ENCODE measurements at regions not wholly inside any gene's neighbourhood (a gene's known extent, or its start where the extent isn't known, plus 50 kb on each side); places are given as distances from the start of the nearest gene placed in this dataset.

GRCh38 chr3:72105306-72105705 lies 320.4 kb upstream of the PROK2 start:
- no peak overlapping the region for H3K9ac ChIP-seq (ENCODE audit: extremely low read depth, insufficient read length, low read length)
- no peak overlapping the region for H3T11ph ChIP-seq (ENCODE audit: low read length)
- no peaks in the 10 kb centered on the region for H3K9me3 Mint-ChIP-seq
- no peak overlapping the region for H3K4me2 ChIP-seq (ENCODE audit: insufficient read depth, insufficient read length, low read length)
- no peaks in the 10 kb centered on the region for H4K20me1 ChIP-seq (ENCODE audit: control insufficient read depth, insufficient read depth, insufficient read length)
- H2BK120ac ChIP-seq (ENCODE audit: low read depth, low read length, poor library complexity, severe bottlenecking) = no peak overlapping the region
- no peak overlapping the region for H4K91ac ChIP-seq (ENCODE audit: insufficient read length, low read depth, low read length)
- H3K27me3 ChIP-seq (ENCODE audit: insufficient read depth, low read length) = no peaks in the 10 kb centered on the region
- peaks cover 28% of the 10 kb centered on the region for H3K27me3 Mint-ChIP-seq (ENCODE audit: low read depth)
- H4K8ac ChIP-seq (replicated peaks; ENCODE audit: insufficient read length, low read depth, low read length) = no peak overlapping the region
- no peak overlapping the region for H2BK12ac ChIP-seq (ENCODE audit: insufficient read length, low read depth, low read length)
- peaks cover 6% of the 10 kb centered on the region for H3K23me2 ChIP-seq (ENCODE audit: insufficient read length, low read depth, low read length, poor library complexity, severe bottlenecking)
- no peak overlapping the region for H3K4ac ChIP-seq (ENCODE audit: low read depth, low read length)
- H3K18ac ChIP-seq (ENCODE audit: insufficient read length, low read depth, low read length) = no peak overlapping the region
- no peak for DNase-seq
- TF ChIP-seq CTCF (conservative IDR thresholded peaks at IDR 0.05) = no peak
- no peak overlapping the region for H2BK5ac ChIP-seq (ENCODE audit: insufficient read length, low read length)
- H3K79me1 ChIP-seq (ENCODE audit: insufficient read depth, low read depth, low read length, poor library complexity, severe bottlenecking) = no peaks in the 10 kb centered on the region
- H3K14ac ChIP-seq (ENCODE audit: insufficient read depth, low read length) = no peak overlapping the region
- no peak overlapping the region for H2AK5ac ChIP-seq (ENCODE audit: insufficient read length, low read length)
- no peaks in the 10 kb centered on the region; the same call in 1 of the 2 replicates for H3K4me1 ChIP-seq (ENCODE audit: insufficient read depth, low read length)
- no peak overlapping the region for H2BK20ac ChIP-seq (ENCODE audit: low read depth, low read length, poor library complexity, severe bottlenecking)
- H3K36me3 Mint-ChIP-seq (ENCODE audit: insufficient read depth in 1 of 3, low read depth in 3 of 3) = peaks cover 0 to 2% (median 0%) of the 10 kb centered on the region in 3 experiments; a peak in 2 of 7 replicates
- no peak overlapping the region for H3K56ac ChIP-seq (ENCODE audit: insufficient read length, low read depth, low read length)
- H4K5ac ChIP-seq (ENCODE audit: insufficient read length, low read depth, low read length) = no peak overlapping the region
- no peak overlapping the region for H3K27ac Mint-ChIP-seq
- WGBS (ENCODE audit: extremely low coverage, insufficient read length, low lambda C conversion rate) = no CpG with 5 or more reads among the region's 6 CpGs
- no peaks in the 10 kb centered on the region for H3K79me2 ChIP-seq (ENCODE audit: insufficient read depth, low read length)
- H2AFZ ChIP-seq (ENCODE audit: low read length) = no peak overlapping the region
- no peaks in the 10 kb centered on the region for H3K9me3 ChIP-seq (ENCODE audit: control insufficient read depth, low read depth, low read length)
- H3K4me1 Mint-ChIP-seq = peaks cover 3 to 9% of the 10 kb centered on the region in 2 experiments
- no peak overlapping the region for H3K23ac ChIP-seq (ENCODE audit: insufficient read length, low read depth, low read length)
- H3K27ac ChIP-seq (ENCODE audit: insufficient read length, low read depth, low read length) = no peak overlapping the region
- H3K4me3 Mint-ChIP-seq = no peak overlapping the region
- H2BK15ac ChIP-seq (ENCODE audit: low read depth, low read length) = no peak overlapping the region

All from H9 (cell line).